GDM1 (cell line): ENCODE measurements at regions not wholly inside any gene's neighbourhood (a gene's known extent, or its start where the extent isn't known, plus 50 kb on each side); places are given as distances from the start of the nearest gene placed in this dataset.
A peak's percentile ranks its signal among the peaks of the same experiment; 100 is the strongest.
"Not testable (repeated sequence)": the region's sequence is repeated elsewhere in the genome, so short reads cannot be mapped to it uniquely, and the experiment has no call there.

ENCODE experiments used
- DNase-seq: peaks from one replicate; lab custom pipeline; 2025; lab: John Stamatoyannopoulos, UW

- DNase-seq: no peak
Measured at GRCh38 chr15:69601711-69602504, 149.3 kb downstream of the RPLP1 start.

GRCh38 chr15:69602921-69603320, 150.3 kb downstream of the RPLP1 start:
- DNase-seq: no peak

- DNase-seq: no peak
Measured at GRCh38 chr15:69603369-69604071, 150.9 kb downstream of the RPLP1 start.

DNA sequence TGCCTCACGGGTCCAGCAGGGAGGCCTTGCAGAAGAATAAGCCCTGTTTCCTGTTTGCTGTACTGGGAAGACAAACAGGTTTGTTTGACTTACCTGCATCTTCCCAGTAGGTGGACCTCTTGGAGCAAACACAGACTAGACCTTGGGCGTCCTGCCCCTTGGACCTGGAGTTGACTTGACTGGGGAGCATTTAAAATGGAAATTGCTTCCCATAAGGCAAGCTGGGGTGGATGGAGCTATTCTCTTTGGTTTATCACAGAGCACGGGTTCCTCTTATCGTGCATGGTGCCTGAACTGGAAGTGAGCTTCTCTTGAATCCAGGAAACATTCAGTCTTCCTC, 151.4 kb downstream of the RPLP1 start:
- DNase-seq: peak; percentile 50

DNA sequence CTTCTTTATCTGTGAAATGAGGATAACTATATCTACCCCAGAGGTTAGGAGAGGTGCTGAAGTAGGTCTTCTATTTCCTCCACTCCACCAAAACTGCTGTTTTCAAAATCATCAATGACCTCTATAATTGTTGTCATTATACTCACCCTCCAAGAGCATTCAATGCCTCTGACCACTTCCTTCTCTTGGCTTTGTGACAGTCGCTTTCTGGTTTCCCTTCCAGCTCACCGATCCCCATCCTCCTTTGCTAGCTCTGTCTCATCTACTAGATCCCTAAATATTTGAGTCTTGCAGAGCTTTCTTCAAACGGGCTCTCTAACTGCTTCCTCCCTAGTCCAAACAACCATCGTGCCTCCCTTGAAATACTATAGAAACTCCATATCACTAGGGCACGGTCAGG, 153.5 kb downstream of the RPLP1 start:
- DNase-seq: peak; percentile 41

DNA sequence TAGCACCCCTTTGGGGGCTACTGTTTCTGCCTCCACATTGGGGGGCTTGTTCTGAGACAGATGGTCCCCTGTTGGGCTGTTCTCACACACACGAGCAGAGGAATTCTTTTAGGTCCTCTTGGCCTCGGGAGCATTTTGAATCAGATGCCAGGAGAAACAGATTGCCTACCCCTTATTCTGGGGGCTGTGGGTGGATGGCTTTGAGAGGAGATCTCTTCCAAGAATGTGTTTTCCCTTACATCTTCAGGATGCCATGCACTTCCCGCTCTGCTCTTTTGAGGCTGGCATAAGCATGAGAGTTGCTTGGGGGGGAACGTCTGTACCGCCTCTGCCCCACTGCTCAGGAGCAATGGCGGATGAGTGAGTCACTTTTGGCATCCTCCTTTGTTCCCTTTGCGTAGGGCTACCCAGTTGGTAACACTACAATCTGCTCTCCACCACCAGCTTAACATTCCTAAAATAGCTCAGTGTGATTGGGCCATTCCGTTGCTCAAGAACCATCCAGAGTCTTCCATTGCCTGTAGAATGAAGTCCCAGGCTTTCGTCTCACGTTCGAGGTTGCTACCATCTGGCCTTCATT, 154.4 kb downstream of the RPLP1 start:
- no peak for DNase-seq

DNA sequence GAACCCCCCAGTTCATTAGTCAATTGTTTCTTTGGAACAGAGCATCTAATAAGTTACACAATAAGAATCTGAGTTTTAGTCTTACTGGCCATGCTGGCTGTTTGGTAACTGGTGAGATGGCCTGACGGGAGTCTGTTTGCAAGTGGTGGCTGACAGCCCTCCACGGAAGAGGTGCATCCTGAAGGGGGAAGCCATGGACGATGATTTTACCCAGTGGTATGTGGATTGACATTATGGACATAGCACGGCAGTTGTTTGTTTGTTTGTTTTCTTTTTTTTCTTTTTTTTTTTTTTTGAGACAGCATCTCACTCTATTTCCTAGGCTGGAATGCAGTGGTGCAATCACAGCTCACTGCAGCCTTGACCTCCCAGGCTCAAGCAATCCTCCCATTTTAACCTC, 156.0 kb downstream of the RPLP1 start:
- DNase-seq: no peak

DNA sequence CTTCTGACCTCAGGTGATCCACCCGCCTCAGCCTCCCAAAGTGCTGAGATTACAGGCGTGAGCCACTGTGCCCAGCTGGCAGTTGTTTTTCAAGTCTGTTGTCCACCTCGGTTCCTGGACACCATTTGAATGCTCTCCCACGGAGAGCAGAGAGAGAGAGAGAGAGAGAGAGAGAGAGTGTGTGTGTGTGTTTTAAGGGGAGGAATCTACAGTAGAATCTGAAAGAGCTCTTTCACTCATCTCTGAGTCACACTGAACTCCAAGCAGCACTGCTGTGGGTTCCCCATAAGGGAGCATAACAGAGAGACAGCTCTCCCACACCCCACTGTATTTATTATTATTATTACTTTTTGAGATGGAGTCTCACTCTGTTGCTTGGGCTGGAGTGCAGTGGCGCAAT, 156.6 kb downstream of the RPLP1 start:
- no peak for DNase-seq

DNA sequence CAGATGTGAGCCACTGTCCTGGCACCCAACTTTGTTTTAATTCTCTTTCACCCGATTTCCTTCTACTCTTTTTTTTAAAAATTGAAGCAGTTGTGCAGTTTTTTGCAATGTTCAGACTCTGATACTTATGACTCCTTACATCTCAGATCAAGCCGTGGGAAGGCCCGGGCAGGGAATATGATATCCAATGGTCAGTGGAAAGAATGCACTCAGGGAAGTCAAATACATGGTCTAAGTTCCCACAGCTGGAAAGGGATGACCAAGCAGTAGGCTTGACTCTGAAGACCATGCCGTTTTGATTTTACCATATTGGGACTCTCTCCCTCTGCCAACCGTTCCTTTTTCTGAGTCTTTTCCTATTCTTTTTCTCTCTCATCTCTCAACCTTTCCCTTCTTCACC, 157.2 kb downstream of the RPLP1 start:
- DNase-seq: no peak

- peak; percentile 20 for DNase-seq
Measured at GRCh38 chr15:69610277-69610676, 157.7 kb downstream of the RPLP1 start.

GRCh38 chr15:69610858-69611257, 158.2 kb downstream of the RPLP1 start:
- DNase-seq: no peak

DNA sequence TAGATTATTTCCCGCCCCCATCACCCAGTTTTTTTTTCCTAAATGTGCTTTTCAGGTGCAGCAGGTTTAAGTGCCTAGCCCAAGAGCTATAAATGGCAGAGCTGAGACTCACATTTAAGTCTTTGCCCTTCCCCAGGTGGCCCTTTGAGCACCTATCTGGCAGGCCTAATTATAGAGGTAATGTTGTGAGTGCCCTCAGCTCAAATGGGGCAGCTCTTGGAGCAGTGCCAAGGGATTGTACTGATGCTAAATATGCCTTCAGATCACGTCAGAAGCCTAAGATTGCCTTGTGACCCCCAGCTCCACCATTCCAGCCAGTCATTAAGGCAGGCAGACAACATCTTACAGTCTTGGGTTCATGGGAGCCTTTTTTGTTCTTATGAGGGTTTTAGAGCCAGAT, 159.5 kb downstream of the RPLP1 start:
- no peak for DNase-seq

DNA sequence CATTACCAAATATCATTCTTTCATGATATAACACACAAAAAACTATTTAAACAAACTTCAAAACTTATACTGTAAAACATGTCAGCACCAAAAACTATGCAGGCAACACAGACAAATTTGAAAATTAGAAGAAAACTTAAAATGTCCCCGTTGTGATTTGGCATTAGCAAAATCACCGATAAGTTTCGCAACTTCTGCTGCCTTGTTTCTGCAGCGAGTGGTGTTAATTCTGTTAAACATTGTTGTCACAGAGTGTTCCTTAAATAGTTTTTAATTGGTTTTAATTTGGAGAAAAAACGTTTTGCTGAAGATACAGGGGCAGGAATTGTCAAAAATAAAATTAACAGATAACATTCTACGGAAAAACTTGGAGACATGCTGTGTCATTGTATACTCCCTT, 160.6 kb downstream of the RPLP1 start:
- no peak for DNase-seq

- DNase-seq: no peak
Measured at GRCh38 chr15:69613988-69614387, 161.4 kb downstream of the RPLP1 start.

DNA sequence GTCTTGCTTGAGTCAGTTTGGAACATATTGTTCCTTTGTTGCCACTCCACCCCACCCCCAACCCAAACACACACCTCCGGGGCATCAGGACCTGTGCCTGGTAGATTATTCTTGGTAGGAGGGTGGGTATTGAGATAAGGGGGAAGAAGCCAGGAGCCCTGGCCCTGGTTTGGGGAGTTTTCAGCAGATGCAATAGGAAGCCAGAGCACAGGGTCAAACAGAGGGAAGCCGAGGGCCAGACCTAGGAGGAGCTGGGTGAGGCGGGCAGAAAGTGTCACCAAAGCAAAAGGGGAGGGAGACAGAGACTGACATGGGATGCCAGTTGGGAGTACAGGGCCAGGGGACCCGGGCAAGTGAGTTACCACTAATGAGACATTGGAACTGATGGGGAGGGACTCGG, 163.1 kb downstream of the RPLP1 start:
- no peak for DNase-seq

DNA sequence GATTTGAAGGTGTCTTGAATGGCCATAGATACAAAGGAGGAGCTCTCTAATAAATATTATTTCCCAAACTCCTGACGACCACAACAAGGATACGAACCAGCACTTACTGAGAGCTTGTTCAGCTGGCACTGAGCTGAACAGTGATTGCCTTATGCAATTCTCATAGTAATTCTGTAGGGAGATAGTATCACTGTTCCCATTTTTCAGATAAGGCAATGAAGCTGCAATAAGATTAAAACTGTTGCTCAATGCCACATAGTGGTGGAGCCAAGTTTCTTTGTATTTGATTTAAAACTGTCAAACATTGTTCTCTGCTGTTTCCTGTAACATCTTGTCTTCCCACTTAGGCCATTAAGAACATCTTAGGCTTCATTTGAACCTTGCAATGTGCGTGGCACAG, 163.9 kb downstream of the RPLP1 start:
- no peak for DNase-seq

GRCh38 chr15:69617144-69617543, 164.5 kb downstream of the RPLP1 start:
- not testable (repeated sequence) for DNase-seq

DNA sequence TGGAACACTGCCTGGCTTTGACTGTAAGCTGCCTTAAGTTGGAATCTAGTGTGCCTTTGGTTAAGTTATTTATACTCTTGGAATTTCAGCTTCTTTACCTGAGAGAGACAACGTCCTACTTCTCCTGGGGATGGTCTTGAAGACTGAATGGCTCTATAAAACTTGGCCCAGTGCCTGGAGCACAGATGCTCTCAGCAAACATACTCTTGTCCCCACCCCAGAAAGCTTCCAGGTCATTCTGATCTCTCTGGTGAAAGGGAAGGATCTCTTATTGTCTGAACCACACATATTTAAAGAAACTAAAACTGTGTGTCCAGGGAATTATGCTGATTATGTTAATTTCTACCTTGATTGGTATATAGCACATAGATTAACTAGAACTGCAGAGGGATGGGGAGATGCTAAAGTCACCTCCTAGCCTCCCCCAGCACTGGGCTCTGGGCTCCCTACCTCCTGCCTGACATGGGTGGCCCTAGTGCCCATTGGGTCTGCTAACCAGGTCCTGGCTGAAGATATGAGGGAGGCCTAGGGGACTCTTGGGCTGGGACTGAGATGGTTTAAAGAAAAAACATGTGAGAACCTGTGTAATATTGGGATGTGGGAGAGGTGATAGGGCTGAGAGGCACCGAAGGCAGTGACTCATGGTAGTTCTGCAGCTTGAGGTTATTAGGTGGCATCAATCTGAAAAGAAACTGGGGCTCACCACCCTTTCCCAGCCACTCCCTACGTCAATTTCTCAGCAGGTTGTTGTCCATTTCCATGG, 171.0 kb downstream of the RPLP1 start:
- DNase-seq: no peak

- DNase-seq: no peak
Measured at GRCh38 chr15:69624155-69624520, 171.5 kb downstream of the RPLP1 start.

- no peak for DNase-seq
Measured at GRCh38 chr15:69624816-69625215, 172.2 kb downstream of the RPLP1 start.

DNA sequence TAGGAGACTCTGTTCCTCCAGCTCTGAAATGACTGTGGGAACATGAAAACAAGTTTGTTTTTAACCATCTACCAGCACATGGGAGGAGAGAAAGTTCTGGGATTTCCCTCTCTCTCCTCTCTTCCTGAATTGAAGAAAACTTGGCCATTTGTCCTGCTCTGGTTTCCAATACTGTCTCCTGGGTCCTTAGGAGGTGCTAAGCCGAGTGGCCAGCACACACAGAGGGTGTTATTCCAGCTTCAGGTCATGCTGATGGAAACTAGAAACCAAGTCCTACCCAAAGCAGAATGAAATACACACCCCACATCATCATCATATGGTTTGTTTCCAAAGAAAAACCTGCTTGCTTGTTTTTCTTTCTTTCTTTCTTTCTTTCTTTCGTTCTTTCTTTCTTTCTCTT, 172.7 kb downstream of the RPLP1 start:
- DNase-seq: no peak
